ENCODE measurements at regions not wholly inside any gene's neighbourhood (a gene's known extent, or its start where the extent isn't known, plus 50 kb on each side); places are given as distances from the start of the nearest gene placed in this dataset.
"Not testable (repeated sequence)": the region's sequence is repeated elsewhere in the genome, so short reads cannot be mapped to it uniquely, and the experiment has no call there.

DNA sequence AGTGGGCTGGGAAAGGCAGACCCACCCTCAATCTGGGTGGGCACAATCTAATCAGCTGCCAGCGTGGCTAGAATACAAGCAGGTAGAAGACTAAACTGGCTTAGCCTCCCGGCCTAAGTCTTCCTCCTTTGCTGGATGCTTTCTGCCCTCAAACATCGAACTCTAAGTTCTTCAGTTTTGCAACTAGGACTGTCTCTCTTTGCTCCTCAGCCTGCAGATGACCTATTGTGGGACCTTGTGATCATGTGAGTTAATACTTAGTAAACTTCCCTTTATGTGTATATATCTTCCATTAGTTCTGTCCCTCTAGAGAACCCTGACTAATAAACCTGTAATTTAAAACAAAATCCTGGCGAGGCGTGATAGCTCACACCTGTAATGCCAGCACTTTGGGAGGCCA, 51.8 kb upstream of the SLC39A8 start:
- DNase-seq (ENCODE audit: low read depth) = not testable (repeated sequence)

DNA sequence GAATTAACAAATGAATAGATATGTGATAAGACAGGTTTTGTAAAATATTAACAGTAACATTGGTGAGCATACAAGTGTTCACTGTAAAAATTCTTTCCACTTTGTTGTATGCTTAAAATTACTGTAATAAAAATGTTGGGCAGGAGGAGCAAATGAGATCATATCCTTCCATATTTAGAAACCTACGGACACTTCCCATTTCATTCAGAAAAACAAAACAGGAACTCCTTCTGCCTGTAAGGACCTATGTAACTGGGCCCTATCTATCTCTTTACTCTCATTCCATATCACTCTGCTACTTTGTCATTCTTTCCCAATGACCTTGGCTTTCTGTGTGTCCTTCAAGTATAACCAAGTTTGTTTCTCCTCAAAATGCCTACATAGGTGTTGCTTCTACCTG, 53.7 kb upstream of the SLC39A8 start:
- no peak for DNase-seq (ENCODE audit: low read depth)

DNA sequence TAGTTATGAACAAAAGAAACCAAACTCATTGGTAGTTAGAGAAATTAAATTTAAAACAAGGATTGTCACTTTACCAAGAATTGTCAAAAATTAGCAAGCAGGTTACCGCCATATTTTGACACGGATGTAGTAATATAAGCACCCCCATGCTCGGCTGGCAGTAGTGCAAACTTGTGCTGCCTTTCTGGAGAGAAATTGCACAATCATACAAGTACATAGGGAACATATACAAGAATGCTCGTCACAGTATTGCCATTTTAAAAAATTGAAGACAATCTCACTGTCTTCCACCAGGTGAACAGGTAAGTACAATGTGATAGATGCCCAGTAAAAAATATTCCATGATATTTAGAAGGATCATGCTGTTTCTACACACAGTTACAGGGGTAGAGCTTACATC, 55.6 kb upstream of the SLC39A8 start:
- DNase-seq (ENCODE audit: low read depth) = no peak

DNA sequence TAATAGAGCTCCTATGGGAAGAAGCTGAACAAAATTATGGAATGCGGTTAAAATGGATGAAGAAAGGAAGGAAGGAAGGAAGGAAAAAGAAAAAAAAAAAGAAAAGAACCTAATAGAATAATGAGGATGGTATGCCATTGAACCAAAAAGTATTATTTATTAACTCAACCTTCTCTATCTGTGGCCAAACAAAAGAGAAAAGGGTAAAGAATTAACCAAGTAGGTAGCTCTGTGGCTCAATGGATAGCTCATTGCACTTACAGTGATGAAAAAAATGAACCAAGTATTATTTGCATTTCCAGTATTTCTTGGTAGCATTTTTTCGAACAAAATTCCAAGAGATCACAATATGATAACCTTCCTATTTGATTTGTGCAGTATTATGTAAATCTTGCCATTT, 56.9 kb upstream of the SLC39A8 start:
- no peak for DNase-seq (ENCODE audit: low read depth)

DNA sequence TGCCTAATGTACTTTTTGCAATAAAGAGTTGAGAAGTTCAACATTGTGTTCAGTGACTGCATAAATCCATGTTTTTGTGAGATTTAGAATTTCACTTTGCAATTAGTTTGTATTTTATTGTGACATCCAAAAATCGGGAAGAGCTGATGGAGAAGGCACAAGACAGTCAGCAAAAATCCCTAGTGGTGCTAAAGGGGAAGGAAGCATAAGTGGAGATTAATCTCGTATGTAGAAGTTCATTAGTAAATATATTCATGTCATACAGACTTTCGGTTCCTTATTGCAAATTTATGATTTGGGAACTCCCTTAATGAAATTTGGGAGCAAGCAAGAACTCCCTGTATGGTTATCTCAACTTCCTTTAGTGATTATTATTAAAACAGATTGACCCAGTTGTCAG, 57.8 kb upstream of the SLC39A8 start:
- DNase-seq (ENCODE audit: low read depth) = no peak

DNA sequence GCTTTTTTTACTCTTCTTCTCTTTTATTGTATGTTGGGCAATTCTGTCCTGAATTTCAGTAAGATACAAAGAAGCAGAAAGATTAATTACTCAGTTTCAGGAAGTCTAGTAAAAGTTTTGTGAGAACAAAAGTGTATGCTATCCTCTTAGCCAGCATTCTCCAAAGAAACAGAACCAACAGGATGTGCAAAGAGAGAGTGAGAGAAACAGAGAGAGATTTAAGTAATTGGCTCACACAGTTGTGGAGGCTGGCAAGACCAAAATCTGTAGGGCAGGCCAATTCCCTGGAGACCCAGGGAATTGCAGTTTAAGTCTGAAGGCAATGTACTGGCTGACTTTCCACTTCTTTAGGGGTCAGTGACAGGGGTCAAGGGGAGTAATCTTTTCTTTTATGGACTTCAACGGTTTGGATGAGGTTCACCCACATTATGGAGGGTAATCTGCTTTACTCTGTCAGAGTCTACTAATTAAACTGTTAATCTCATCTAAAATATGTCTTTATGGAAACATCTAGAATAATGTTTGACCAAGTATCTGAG, 59.2 kb upstream of the SLC39A8 start:
- DNase-seq (ENCODE audit: low read depth) = no peak

DNA sequence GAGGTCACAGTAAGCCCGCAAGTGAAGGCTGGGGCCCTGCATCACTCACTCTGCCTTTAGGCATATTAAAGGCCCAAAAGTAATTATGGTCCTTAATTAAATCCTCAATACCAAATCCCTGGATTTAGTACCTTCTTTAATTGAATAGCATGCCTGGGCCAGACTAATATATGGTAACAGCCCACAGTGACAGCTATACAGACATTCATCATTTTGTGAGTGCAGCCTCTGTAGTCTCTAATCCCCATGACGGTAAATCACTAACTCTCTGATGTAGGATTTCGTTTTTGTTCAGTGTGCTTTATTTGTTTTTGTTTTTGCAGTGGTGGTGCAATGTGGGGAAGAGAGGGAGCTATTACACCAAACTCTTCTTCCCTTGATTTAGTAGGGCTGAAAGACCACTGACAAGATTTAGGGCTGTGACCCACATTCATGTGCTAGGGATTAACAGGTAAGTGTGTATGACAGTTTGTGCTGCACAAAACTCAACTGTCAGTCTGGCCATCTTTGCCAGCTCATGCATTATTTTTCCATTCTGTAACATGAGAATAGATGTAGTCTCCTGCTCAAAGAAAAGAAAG, 60.6 kb upstream of the SLC39A8 start:
- DNase-seq (ENCODE audit: low read depth) = no peak

DNA sequence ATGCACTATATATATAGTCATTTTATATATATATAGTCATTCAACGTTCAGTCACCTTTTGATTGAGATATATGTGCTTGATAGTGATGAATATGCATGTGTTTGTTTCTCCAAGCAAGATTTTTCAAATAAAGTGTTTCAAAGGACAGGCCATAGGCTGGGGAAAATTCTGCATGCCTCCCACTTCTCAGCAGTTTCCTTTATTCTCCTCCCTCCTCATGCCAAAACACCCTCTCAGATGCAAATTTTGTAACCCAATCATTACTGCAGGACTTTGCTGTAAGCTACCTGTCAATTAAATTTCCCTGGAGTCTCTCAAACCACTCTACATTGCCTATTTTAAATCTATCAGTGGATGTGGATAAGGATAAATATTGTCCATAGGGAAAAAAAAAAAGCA, 65.6 kb upstream of the SLC39A8 start:
- DNase-seq (ENCODE audit: low read depth) = not testable (repeated sequence)

DNA sequence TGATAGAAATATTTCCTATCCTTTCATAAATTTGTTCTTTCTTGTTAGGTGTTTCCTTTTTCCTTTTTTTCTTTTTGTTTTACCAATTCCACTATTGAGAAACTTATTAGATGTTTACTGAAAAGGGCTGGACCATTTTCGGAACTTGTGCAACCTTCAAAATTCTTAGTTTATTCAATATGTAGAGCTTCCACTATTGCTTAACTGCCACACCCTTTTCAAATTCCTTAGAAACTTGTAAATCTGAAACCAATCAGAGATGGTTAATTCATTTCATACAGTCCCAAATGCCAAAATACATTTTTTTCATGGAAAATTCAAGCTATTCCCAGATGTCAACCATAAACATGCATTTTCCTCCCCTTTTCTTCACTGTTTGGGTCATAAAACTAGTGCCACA, 66.1 kb upstream of the SLC39A8 start:
- DNase-seq (ENCODE audit: low read depth) = no peak

DNA sequence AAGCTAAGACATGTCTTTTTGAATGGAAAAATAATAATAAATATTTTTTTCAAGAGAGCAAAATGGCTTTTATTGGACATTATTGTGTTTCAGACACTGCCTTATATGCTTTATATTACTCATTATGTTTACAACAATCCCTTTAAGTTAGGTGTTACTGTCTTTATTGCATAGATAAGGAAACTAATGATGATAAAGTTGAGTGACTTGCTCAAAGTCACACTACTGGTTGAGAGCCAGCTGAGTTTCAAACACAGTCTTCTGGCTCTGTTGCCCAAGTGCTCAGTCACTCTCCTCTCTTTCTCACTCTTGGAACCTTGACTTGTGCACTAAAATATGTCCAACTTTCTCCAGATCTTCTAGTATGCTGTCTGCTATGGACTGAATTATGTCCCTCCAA, 71.5 kb upstream of the SLC39A8 start:
- DNase-seq (ENCODE audit: low read depth) = no peak

DNA sequence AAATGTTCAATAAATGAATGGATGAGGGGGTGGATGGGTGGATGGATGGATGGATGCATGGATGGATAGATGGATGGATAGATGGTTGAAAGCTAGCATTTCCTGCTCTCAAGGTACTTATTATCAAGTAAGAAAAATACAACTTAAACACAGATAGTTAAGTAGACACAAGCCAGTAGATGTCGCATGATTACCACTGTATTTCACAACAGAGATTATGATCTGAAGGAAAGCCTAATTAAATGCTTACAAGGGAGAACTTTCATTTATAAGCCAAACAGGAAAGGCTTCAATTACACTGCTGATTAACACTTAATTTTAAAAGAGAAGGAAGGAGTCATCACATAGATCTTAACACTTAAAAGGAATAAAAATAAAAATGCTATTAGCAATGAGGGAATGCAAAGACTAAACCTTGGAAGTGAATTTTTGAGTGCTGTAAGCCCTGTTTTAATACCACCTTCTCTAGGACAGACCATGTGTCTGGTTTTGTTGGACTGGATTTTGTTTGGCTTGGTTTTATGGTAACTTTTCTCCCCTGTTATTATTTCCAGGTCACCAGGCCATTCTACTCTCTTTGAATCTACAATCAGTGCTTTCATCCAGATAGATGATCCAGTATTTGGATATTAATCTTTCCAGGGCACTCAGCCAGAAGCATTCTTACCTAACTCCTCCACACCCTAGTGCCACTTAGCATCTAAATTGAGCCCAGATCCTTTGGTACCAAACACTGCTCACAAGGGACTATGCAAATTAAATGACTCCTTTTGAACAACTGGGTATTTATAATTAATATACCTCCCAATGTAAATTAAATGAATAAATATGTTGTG, 75.5 kb upstream of the SLC39A8 start:
- DNase-seq (ENCODE audit: low read depth) = no peak

DNA sequence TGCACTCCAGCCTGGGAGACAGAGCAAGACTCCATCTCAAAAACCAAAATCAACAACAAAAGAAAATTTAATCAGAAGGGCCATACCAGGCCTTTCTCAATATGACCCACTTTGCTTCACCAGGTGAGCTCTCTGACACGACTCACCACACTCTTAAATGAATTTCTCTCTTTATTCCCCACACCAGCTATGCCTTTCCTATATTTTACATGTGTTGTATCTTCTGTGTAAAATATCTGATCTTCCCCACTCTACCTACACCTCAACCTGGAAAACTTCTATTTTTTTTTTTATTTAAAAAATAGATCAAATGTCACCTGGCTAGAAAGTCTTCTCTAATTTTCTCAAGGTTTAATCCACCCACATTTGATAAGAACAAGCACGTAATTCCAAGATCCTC, 77.6 kb upstream of the SLC39A8 start:
- DNase-seq (ENCODE audit: low read depth) = no peak

DNA sequence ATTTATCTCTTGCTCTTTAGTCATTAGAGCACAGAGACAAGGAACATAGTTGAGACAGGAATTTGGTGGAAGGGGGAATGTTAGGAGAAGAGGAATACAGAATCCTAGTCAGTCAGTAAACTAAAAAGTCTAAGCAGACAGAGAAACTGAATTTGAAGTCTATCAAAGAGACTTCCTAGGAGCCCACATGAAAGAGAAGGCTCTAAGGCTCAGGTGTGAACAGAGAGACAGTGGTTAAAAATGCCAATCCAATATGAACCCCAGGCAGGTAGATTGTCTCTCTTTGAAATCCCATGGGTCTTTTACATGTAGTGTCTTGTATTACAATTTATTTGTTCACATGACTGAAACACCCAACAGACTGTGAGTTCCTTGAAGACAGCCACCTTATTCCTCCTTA, 77.8 kb upstream of the NFKB1 start:
- DNase-seq (ENCODE audit: low read depth) = no peak

DNA sequence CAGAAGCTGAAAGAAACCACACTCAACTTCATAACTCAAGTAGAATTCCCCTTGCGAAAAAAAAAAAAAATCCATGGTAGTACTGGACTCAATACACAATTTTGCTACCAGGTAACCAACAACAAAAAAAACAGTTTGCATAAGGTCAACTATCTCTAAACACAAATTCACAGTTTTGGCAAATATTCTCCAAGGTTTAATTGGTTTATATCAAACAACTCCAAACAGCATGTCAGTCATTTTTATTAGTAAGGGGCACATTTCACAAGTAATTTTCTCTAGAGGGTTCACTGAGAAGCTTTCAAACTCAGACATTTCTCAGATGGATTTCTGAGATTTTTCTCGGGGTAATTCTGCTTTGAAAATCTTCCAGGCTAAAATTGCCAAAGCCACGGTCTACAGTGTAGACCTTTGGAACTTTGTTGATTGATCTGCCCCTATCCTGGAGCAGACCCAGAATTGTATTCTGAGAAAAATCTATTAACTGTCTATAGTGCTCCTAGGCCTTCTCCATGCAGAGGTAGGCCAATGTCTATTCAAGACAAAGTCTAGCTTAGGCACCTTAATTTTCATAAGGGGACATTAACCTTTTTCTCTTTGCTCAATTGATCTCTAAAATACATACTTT, 73.7 kb upstream of the NFKB1 start:
- no peak for DNase-seq (ENCODE audit: low read depth)

DNA sequence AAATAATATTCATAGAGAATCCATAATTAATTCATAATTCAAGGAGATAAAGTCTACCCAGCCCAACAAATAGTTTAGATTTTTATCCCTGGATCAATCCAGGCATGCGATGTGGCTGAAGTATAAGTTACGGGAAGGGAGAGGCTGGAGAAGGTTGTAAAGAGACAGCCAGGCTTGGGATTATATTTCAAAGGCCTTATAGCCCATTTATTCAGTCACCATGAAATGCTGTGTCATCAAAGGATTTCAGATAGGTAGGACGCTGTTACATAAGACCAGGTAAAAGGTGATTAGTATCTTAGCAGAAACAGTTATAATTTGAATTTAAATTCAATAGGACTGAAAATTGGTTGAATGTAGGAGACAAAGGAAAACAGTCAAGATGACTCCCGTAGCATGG, 73.0 kb upstream of the NFKB1 start:
- DNase-seq (ENCODE audit: low read depth) = no peak

DNA sequence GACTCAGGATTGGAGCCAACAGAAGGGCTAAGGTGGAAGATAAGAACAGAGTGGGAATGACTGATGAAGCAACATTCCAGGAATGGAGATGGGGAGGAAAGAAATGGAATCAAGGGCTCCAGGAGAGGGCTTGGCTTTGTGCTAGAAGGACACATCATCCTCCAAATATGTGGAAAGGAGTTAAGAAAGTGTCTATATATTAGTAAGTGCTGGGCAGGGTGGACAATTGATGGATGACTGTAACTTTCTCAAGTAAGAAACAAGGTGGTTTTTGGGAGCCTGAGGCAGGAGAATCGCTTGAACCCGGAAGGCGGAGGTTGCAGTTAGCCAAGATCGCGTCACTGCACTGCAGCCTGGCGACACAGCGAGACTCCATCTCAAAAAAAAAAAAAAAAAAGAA, 71.6 kb upstream of the NFKB1 start:
- no peak for DNase-seq (ENCODE audit: low read depth)

DNA sequence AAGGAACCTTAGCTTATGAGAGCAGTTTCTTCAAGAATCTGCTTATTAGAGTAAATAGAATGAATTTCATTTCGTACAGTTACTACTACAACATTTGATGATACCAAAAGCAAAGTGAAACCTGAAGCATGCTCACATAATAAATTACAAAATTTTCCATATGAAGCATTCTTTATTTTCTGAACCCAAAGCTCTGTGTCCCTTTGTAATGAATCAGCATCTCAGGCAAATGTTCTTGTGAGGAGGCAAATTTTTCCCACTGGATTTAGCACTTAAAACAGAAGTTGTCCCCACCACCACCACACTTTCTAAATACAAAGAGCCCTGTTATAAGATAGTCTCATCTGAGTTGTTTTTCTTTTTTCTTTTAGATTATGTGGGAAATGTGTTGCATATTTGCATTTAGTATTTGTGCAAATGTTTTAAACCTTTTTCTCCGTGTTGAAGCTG, 70.7 kb upstream of the NFKB1 start:
- no peak for DNase-seq (ENCODE audit: low read depth)

DNA sequence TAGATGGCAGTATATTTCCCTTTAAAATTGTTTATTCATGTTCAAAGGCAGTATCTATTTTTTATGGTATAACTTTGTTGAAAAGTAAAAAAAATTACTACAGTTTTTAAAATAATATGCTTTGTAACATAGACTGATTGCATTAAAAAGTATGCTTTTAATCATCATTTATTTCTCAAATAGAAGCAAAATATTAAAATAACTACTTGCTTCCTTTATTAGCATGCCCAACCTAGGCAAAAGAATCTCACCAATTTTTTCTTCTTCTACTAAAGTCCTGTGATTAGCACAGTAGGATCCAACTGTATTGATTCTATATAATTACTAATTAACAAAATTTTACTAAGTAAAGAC, 69.6 kb upstream of the NFKB1 start:
- DNase-seq (ENCODE audit: low read depth) = no peak

DNA sequence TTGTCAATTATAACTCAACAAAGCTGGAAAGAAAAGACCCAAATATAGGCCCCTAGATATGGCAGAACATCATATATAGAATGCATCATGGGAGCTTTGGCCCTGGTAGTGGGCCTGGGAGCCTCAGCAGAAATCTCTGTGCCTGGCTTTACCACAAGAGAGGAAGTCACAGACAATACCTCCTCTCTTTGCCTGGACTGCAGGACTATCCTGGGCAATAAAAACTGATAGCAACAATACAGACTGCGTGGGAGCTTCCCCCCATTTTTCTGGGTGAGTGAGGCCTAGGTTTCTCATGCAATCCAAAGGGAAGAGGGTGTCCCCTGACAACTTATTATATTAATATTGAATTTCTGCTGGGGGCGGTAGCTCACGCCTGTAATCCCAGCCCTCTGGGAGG, 64.0 kb upstream of the NFKB1 start:
- DNase-seq (ENCODE audit: low read depth) = no peak

DNA sequence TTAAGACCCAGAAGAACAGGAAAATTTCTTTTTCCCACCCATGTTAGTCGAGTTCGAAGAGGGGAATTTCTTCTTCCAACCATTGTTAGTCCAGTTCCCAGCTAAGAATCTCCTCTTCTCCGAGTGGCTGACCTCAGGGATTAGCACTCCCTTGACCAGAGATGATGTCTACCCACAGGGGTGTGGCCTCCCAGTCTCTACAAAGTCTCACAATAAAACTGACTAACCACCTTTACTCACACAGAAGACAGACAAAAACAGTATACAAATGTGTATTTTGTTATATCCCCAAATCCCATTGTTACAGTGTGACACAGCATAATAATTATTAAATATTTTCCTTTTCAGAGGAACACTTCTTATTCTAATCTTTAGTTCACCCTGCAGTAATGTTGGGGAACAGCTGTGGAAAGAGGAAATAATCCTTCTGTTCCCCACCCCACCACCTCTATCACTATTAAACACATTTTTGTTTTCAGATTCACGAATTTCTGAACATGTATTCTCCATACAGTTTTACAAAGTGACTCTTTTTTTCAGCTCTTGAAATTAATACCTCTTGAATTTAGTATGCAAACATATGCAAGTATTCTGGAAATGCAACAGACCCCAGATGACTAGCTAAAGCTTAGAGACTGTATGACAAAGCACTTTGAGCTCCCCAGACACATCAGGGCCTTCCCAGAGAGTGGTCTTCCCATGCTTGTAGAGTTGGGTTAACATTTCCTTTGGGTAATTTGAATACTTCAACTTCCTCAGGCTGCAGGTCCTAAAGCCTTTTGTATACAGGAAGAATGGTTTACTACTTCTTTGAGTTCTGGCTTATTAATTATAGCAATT, 62.5 kb upstream of the NFKB1 start:
- DNase-seq (ENCODE audit: low read depth) = no peak

DNA sequence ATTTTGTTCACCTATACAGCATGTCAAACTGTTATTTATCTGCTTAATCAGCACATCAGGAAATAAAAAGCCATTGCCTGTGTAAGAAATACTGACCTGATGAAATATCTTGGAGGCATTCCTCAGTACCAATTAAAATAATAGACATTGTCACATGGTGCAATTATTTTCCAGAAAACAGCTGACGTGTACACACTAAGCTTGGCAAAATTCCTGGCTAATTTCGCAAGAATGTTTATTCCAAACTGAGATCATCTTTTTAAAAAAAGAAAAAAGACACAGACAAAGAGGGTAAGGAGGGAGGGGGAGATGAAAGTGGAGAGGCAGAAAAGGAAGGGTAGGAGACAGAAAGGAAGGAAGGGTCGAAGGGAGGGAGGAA, 61.9 kb upstream of the NFKB1 start:
- no peak for DNase-seq (ENCODE audit: low read depth)

DNA sequence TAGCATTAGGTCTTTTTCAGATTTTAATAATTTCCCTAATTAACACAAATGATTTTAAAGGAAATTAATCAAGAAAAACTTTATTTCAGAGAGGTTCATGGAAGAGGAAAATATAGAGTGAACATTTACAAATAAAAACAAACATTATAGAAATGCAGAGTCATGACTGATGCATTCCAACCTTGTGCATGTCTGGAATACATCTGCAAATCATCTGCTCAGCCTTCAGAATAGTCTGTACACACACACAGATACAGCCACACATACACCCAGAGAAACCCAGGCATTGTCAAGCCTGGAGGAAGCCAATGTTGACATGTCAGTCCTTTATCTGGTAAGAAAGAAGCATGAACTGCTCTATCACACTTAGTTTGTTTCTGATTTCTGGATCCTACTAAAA, 61.3 kb upstream of the NFKB1 start:
- no peak for DNase-seq (ENCODE audit: low read depth)

DNA sequence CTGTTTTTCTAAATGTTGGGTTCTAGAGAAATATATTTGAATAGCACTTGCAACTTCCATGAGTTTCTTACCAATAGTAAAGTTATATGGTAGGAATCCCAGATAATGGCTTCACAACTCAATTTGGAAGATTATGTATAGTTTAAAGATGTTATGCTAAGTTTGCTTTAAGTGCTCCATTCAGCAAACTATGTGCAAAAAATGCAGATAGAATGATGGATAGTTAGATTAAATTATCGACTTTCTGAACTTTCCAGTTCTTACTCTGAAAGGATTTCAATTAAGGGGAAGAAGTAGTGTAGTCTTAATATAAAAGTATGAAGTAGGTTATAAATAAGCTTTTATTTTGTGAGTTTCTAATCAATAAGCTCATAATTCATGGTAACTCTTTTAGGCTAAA, 60.7 kb upstream of the NFKB1 start:
- no peak for DNase-seq (ENCODE audit: low read depth)

Data from activated T-cell treated with anti-CD3 and anti-CD28 coated beads for 1 hour (primary cell).